Vagina (tissue), 2 donors: ENCODE measurements at regions not wholly inside any gene's neighbourhood (a gene's known extent, or its start where the extent isn't known, plus 50 kb on each side); places are given as distances from the start of the nearest gene placed in this dataset.

ENCODE experiments used
- DNase-seq, 2 donors: peaks; one replicate each; pipeline ENCODE4 v3.0.0-alpha.2; 2017; ENCODE audit errors: extremely low spot score in 2 of 2
- H3K27ac ChIP-seq: fragments of 200-600 bp; sonication (generic); one replicate; pipeline ENCODE4 v1.5.1; 2019
- H3K27me3 ChIP-seq: fragments of 200-600 bp; sonication (generic); one replicate; pipeline ENCODE4 v1.5.1; 2019
- H3K36me3 ChIP-seq, 2 donors: fragments of 200-600 bp; sonication (generic); one replicate each; pipeline ENCODE4 v1.5.1; 2017 to 2019
- H3K4me1 ChIP-seq: fragments of 200-600 bp; sonication (generic); one replicate; pipeline ENCODE4 v1.5.1; 2019
- H3K4me3 ChIP-seq, 2 donors: fragments of 200-600 bp; sonication (generic); 1 replicate in 1 of 2; 2 replicates in 1 of 2; pipeline ENCODE4 v1.5.1; 2016 to 2019
- H3K9me3 ChIP-seq: fragments of 200-600 bp; sonication (generic); one replicate; pipeline ENCODE4 v1.5.1; 2019
- CTCF ChIP-seq, 3 experiments: fragments of 450-650 bp in 2 of 3; fragments of 200-600 bp in 1 of 3; sonication (generic) in 1 of 3; IDR thresholded peaks; one replicate each; pipeline ENCODE4 v1.5.1; 2017 to 2019; ENCODE audit warnings: antibody characterized with exemption in 3 of 3, mild to moderate bottlenecking in 2 of 3, moderate library complexity in 2 of 3
- POLR2A ChIP-seq, 2 donors: fragments of 450-650 bp; IDR thresholded peaks; one replicate each; pipeline ENCODE4 v1.6.1; 2017; ENCODE audit warnings: antibody characterized with exemption in 2 of 2, mild to moderate bottlenecking in 2 of 2, moderate library complexity in 2 of 2
- POLR2AphosphoS5 ChIP-seq, 2 donors: sonication (generic); formaldehyde crosslinking; IDR thresholded peaks; one replicate each; pipeline ENCODE4 v1.9.0; 2017; ENCODE audit warnings: antibody characterized with exemption in 2 of 2, mild to moderate bottlenecking in 2 of 2, low read depth in 1 of 2; ENCODE audit not compliant: insufficient read depth in 1 of 2
- intact Hi-C: fragments of 100-400 bp; cut with DNase I; formaldehyde crosslinking; loops from one replicate; pipeline ENCODE4 v1.15.1; 2023

GRCh38 chr7:98520356-98520951, 96.6 kb upstream of the NPTX2 start:
- no peak overlapping the region for H3K27ac ChIP-seq
- H3K4me1 ChIP-seq, result no peaks in the 10 kb centered on the region
- intact Hi-C loops, result no loop called here
- H3K36me3 ChIP-seq, result no peaks in the 10 kb centered on the region
- H3K27me3 ChIP-seq, result no peaks in the 10 kb centered on the region
- no peak for DNase-seq
- H3K9me3 ChIP-seq, result no peaks in the 10 kb centered on the region
- H3K4me3 ChIP-seq, result no peak overlapping the region
- TF ChIP-seq POLR2AphosphoS5 (IDR thresholded peaks at IDR 0.05; ENCODE audit: insufficient read depth in 1 of 2, low read depth in 1 of 2) (no peak), CTCF (IDR thresholded peaks at IDR 0.05) (no peak), POLR2A (IDR thresholded peaks at IDR 0.05) (no peak)

GRCh38 chr7:98518159-98518947, 98.7 kb upstream of the NPTX2 start:
- H3K27me3 ChIP-seq, result no peaks in the 10 kb centered on the region
- H3K36me3 ChIP-seq, result no peaks in the 10 kb centered on the region
- H3K27ac ChIP-seq, result no peak overlapping the region
- DNase-seq, result no peak
- intact Hi-C loops, result no loop called here
- H3K4me3 ChIP-seq, result no peak overlapping the region
- H3K9me3 ChIP-seq, result no peaks in the 10 kb centered on the region
- TF ChIP-seq POLR2A (IDR thresholded peaks at IDR 0.05) (no peak), CTCF (IDR thresholded peaks at IDR 0.05) (no peak), POLR2AphosphoS5 (IDR thresholded peaks at IDR 0.05; ENCODE audit: insufficient read depth in 1 of 2, low read depth in 1 of 2) (no peak)
- H3K4me1 ChIP-seq, result no peaks in the 10 kb centered on the region

- Histone ChIP-seq H3K4me1 (no peaks in the 10 kb centered on the region), H3K9me3 (no peaks in the 10 kb centered on the region), H3K27me3 (no peaks in the 10 kb centered on the region), H3K4me3 (no peak overlapping the region), H3K36me3 (no peaks in the 10 kb centered on the region), H3K27ac (no peak overlapping the region)
- no peak for TF ChIP-seq CTCF (IDR thresholded peaks at IDR 0.05)
- TF ChIP-seq POLR2AphosphoS5 (IDR thresholded peaks at IDR 0.05; ENCODE audit: insufficient read depth in 1 of 2, low read depth in 1 of 2), result no peak
- TF ChIP-seq POLR2A (IDR thresholded peaks at IDR 0.05), result no peak
- intact Hi-C loops, result no loop called here
- no peak for DNase-seq
These were observed 101.9 kb upstream of the NPTX2 start for GRCh38 chr7:98515201-98515600.

GRCh38 chr7:98514211-98515031, 102.7 kb upstream of the NPTX2 start:
- no peak overlapping the region for H3K27ac ChIP-seq
- no peaks in the 10 kb centered on the region for H3K9me3 ChIP-seq
- intact Hi-C loops, result no loop called here
- H3K36me3 ChIP-seq, result no peaks in the 10 kb centered on the region
- DNase-seq, result no peak
- TF ChIP-seq CTCF (IDR thresholded peaks at IDR 0.05) (no peak), POLR2AphosphoS5 (IDR thresholded peaks at IDR 0.05; ENCODE audit: insufficient read depth in 1 of 2, low read depth in 1 of 2) (no peak), POLR2A (IDR thresholded peaks at IDR 0.05) (no peak)
- no peak overlapping the region for H3K4me3 ChIP-seq
- H3K4me1 ChIP-seq, result no peaks in the 10 kb centered on the region
- H3K27me3 ChIP-seq, result no peaks in the 10 kb centered on the region
